ENCODE measurements at regions not wholly inside any gene's neighbourhood (a gene's known extent, or its start where the extent isn't known, plus 50 kb on each side); places are given as distances from the start of the nearest gene placed in this dataset.

DNA sequence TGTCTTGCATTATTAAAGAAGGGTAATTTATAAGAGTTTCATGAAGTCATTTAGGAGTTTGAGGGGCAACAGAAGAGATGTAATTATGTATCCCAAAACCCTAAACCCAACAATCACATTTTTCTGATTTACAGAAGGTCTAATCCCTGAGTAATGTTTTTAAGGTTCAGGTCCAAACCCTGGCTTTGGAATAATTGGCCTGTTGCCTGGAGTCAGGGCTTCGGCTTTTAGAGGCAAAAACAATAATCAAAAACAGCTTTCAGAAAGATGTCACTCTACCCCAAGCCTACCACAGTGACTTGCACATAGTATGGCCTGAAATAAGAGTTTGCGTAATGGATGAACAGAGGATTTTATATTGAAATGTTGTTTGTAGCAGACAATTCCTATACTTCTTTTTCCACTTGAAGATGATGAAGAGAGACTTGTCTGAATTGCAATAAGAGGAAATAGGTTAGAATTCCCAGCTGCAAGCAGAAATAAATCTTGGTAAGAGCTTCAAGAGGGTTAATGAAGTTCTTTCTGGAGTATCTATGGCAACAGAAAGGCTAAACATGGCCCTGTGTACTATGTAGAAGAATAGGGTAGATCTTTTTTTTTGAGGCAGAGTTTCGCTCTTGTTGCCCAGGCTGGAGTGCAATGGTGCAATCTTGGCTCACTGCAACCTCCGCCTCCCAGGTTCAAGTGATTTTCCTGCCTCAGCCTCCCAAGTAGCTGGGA is 152.0 kb downstream of the GPBP1 start:
- intact Hi-C loops (cut with DNase I): no loop called here
- no peaks in the 10 kb centered on the region for H3K36me3 ChIP-seq
- TF ChIP-seq, protein P1, sequence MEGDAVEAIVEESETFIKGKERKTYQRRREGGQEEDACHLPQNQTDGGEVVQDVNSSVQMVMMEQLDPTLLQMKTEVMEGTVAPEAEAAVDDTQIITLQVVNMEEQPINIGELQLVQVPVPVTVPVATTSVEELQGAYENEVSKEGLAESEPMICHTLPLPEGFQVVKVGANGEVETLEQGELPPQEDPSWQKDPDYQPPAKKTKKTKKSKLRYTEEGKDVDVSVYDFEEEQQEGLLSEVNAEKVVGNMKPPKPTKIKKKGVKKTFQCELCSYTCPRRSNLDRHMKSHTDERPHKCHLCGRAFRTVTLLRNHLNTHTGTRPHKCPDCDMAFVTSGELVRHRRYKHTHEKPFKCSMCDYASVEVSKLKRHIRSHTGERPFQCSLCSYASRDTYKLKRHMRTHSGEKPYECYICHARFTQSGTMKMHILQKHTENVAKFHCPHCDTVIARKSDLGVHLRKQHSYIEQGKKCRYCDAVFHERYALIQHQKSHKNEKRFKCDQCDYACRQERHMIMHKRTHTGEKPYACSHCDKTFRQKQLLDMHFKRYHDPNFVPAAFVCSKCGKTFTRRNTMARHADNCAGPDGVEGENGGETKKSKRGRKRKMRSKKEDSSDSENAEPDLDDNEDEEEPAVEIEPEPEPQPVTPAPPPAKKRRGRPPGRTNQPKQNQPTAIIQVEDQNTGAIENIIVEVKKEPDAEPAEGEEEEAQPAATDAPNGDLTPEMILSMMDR (IDR thresholded peaks at IDR 0.05): no peak
- TF ChIP-seq EP300 (IDR thresholded peaks at IDR 0.05) (no peak), POLR2A (IDR thresholded peaks at IDR 0.05) (no peak)
- no peaks in the 10 kb centered on the region for H3K9me3 ChIP-seq
- no peaks in the 10 kb centered on the region for H3K27me3 ChIP-seq
- H3K27ac ChIP-seq: no peak overlapping the region
- DNase-seq: no peak
- no peak overlapping the region for H3K4me3 ChIP-seq
- no peaks in the 10 kb centered on the region for H3K4me1 ChIP-seq (ENCODE audit: insufficient read depth)
- WGBS, 3 donors: 75 to 79% (median 77%) methylated on average over 4 of the region's 4 CpGs

DNA sequence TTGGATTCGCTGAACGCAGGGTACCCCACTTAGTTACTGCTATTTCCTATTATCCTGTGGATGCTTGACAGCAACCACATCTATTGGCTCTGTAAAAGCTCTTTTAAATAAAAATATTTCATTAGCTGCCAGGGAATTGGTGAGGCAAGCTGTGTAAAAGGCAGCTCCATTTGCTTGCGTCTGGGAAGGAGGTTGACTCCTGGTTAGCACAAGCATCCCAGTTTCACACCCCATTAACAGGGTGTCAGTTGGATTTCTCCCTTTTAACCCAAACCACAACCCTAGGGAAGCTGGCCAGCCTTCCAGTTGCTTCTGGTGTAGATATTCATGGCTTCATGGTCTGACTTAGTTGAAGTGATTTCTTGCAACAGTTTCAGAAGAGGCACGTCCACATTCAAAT is 151.0 kb downstream of the GPBP1 start:
- no peak overlapping the region for H3K27ac ChIP-seq
- no peak overlapping the region for H3K4me3 ChIP-seq
- no peak for DNase-seq
- H3K36me3 ChIP-seq: no peaks in the 10 kb centered on the region
- no peaks in the 10 kb centered on the region for H3K4me1 ChIP-seq (ENCODE audit: insufficient read depth)
- no peaks in the 10 kb centered on the region for H3K9me3 ChIP-seq
- 85 to 91% (median 87%) methylated on average over 4 of the region's 4 CpGs for WGBS, 3 donors
- intact Hi-C loops (cut with DNase I): no loop called here
- H3K27me3 ChIP-seq: no peaks in the 10 kb centered on the region
- TF ChIP-seq POLR2A (IDR thresholded peaks at IDR 0.05) (no peak), EP300 (IDR thresholded peaks at IDR 0.05) (no peak)
- TF ChIP-seq, protein P1 (IDR thresholded peaks at IDR 0.05): no peak

DNA sequence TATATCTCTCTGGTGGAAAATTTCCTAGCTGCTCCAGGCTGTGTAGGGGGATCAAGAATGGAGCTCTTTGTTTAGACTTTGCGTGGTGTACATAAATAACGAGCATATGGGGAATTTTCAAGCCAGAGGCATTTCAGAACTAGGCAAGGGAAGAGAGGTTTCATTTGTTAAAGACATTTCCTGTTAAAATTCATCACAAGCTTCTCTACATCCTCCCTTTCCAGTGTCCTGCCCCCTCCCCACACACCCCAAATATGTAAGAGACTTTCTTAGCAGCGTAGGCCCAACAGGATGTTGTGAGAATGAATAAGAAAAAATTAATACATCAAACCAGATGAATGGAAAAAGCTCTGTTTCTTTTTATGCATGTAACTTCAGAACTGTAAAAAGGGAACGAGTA is 150.3 kb downstream of the GPBP1 start:
- 62 to 72% (median 65%) methylated on average over 4 of the region's 4 CpGs for WGBS, 3 donors
- Histone ChIP-seq H3K27ac (no peak overlapping the region), H3K4me1 (ENCODE audit: insufficient read depth) (no peaks in the 10 kb centered on the region), H3K36me3 (no peaks in the 10 kb centered on the region), H3K27me3 (no peaks in the 10 kb centered on the region), H3K9me3 (no peaks in the 10 kb centered on the region), H3K4me3 (no peak overlapping the region)
- TF ChIP-seq POLR2A (IDR thresholded peaks at IDR 0.05) (no peak), EP300 (IDR thresholded peaks at IDR 0.05) (no peak)
- TF ChIP-seq, protein P1 (IDR thresholded peaks at IDR 0.05): no peak
- no peak for DNase-seq
- intact Hi-C loops (cut with DNase I): no loop called here

- H3K9me3 ChIP-seq: no peaks in the 10 kb centered on the region
- H3K36me3 ChIP-seq: no peaks in the 10 kb centered on the region
- WGBS, 3 donors: 15 to 27% (median 26%) methylated on average over 6 of the region's 6 CpGs
- H3K27ac ChIP-seq: no peak overlapping the region
- no peak for TF ChIP-seq EP300 (IDR thresholded peaks at IDR 0.05)
- no peak for TF ChIP-seq POLR2A (IDR thresholded peaks at IDR 0.05)
- TF ChIP-seq, protein P1 (IDR thresholded peaks at IDR 0.05): no peak
- no peaks in the 10 kb centered on the region for H3K4me1 ChIP-seq (ENCODE audit: insufficient read depth)
- intact Hi-C loops (cut with DNase I): no loop called here
- no peak overlapping the region for H3K4me3 ChIP-seq
- no peak for DNase-seq
- H3K27me3 ChIP-seq: no peaks in the 10 kb centered on the region
Observed at GRCh38 chr5:57320582-57320981, 146.7 kb downstream of the GPBP1 start.

All from ovary (tissue), 7 donors.